Daoy (cell line): ENCODE measurements at regions not wholly inside any gene's neighbourhood (a gene's known extent, or its start where the extent isn't known, plus 50 kb on each side); places are given as distances from the start of the nearest gene placed in this dataset.

Experiments used
- DNase-seq: peaks from one replicate; pipeline ENCODE4 v3.0.0-alpha.2; 2015; ENCODE audit warnings: low read depth

DNA sequence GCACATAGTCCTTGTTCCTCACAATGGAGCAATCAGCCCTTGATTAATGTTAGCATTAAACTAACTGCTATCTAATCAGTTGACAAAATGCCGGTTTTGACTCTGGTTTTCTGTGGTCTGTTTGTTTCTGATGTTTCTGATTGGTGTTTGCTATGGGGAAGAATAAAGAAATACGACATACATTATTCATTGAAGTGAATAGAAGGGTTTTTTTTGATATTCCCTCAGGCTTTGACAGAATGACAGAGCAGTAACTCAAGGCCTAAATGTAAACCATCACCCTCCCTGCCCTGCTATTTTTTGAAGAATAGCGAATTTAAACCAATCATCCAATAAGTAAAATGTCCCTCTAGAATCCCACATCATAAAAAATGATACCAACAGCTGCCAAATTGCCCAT, 65.5 kb upstream of the HS3ST1 start:
- DNase-seq, result no peak

DNA sequence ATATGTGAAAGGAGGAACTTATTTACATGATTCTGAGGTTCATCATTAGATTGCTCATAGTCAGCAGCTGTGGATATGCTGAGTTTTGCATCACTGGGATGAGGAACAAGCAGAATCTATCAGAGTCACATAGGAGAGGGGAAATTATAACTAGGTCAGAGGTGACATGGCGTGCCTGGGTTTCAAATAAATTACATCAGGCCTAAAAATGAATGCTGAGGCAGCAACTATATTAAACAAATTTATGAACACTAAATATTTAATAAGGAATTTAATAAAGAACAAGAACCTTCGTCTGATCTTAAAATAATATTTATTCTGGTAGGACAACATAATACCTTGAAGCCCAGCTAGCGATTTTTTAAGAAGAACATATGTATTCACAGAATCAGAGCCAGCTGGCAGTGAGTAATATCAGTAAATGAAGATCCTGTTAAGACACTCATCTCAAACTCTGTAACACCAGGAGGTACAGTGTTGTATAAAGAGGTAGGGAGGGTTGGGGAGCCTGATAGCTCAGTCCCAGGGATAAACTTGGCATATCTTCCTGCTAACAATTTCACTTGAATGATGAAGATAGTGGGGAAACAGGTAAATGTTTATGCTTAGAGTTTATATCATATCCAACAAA, 60.9 kb upstream of the HS3ST1 start:
- DNase-seq, result no peak

DNA sequence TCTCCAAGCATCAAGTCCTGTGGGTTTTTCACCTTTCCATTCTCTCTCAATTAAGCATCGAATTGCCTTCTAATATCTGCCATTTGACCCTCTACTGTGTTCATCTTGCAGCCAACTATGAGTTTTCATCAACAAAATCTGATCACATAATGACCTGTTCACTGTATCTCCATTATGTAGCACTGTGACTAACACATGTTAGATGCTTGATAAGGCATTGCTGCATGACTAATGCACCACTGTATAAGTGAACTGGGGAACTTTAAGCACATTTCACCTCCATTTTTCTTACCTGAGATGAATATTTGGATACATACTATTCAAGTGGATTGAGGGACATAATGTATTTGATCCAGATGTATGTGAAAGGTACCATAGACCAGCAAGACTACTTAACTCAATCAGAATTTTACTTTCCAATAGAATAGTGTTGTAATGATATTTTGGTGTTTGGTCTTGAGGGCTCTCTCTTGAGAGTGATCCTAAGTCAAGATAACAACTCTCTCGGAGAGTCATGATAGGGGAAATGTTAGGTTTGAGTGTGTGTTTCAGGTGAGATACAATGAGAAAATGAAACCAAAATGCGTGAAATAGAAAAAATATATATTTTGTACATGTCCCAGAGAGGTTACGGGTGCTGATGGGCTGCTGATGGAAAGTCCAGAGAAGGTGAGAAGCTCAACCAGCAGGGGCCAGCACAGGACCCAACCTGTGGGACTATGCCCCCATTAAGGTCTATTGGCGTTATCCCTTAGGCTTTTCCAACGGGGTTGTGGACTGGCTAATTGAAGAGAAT, 60.2 kb upstream of the HS3ST1 start:
- DNase-seq, result no peak

DNA sequence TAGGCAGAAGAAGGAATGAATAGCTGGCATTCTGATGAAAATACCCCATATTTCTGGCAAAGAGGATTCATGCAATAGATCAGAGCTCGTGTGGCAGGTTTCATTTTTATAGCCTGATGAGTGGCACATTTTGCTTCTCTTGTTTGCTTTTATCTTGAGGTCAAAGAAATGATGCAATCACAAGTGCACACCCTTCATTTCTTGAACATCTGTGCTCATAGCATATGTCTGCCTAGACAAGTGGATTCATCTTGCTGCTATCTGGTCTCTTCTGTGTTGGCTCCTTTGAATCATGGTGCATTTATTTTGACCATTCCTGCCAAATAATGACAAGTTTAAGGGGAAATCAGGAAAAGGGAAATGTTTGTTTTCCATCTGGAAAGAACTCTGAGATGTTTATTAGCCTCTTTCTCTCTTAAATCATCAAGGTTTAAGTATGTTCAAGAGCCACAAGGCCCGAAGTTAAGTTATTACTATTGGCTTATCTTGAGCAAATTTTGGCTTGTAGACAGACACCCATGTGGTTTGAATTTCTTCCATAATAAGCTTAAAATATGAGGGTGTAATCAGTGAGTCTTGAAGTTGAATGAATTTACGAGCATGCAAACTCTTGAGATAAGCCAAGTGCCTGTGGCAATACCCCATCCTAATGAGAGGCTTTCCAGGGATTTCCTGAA, 59.3 kb upstream of the HS3ST1 start:
- DNase-seq, result no peak

DNA sequence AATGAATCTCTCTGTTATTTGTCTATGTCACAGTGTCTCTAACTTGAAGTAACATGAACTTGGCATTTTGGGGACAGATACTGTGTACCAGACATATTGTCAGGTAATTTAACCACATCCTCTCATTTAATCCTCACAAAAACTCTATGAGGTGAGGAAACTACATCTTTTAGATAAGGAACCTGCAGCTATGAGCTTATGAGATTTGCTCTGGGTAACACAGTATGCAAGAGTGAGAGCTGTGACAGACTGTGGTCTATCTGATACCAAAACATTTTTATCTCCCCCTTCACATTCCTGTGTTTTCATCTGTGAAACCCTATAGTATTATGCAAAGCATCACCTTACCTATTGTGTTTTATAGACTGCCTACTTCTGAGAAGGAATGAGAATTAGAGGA, 58.4 kb upstream of the HS3ST1 start:
- no peak for DNase-seq

DNA sequence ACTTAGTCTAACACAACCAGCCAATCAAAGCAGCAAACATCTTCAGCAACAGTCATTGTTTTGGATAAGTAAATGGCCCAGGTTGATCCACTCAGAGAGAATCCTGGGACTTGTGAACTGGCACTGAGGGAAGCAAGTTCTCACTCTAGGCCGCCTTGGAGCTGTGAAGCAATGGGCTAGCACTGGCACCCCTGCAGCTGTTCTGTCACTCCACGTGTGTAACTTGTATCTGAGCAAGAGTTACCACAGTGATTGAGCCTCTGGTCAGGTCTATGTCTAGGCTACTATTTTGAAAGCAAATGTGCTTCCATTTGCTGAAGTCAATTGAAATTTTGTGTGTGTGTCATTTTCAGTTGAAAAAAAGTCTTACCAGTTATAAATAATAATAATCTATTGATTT, 57.2 kb upstream of the HS3ST1 start:
- no peak for DNase-seq

DNA sequence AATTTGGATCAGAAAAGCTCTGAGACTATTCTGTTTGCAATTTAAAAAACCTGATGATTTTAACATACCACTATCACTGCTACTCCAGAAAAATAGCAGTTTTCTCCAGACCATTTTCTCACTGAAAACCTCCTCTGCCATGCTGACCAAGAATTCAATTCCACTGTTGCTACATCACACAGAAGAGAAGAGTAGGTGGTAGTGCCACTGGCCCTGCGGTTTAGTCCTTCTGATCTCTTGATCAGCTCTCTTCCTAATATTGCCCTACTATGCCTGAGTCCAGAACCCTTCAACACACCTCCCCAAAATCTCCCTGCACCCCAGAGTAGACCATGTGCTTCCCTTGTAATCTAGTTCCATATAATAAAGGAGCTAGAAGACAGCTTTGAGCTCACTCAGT, 55.8 kb upstream of the HS3ST1 start:
- no peak for DNase-seq

DNA sequence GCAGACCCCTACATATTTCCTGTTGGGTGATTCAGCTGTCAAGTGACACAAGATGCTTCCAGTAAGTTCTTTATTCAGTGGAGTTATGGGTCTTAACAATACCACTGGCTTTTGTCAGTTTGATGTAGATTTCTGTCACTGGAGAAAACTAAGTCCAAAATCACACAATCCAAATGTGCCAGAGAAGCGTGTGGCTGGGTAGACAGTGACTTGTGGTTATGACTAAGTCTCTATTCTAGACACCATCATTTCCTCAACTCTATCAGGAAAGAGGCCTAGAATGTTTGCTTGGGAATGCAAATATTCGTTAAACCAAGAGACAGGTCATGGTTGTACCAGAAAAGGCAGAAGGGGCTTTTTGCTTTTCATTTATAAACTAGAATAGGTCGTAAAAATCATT, 54.4 kb upstream of the HS3ST1 start:
- no peak for DNase-seq

DNA sequence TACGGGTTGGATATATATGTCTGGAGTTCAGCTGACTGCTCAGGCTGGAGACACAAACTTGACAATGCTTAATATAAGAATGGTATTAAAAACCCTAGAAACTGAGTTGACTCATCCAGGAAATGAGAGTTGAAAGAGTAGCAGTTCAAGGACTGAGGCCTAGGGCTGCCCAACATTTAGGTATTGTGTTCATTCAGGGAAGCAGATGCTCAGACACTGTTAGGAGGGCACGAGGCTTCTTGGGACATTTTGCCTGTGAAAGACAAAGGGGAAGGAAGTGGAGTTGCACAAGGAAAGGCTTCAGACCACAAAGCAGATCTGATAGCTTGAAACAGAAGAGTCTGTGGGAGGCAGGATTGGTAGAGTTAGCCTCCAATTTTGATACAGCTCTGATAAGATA, 52.0 kb upstream of the HS3ST1 start:
- DNase-seq, result no peak
